ENCODE measurements at regions not wholly inside any gene's neighbourhood (a gene's known extent, or its start where the extent isn't known, plus 50 kb on each side); places are given as distances from the start of the nearest gene placed in this dataset.

DNA sequence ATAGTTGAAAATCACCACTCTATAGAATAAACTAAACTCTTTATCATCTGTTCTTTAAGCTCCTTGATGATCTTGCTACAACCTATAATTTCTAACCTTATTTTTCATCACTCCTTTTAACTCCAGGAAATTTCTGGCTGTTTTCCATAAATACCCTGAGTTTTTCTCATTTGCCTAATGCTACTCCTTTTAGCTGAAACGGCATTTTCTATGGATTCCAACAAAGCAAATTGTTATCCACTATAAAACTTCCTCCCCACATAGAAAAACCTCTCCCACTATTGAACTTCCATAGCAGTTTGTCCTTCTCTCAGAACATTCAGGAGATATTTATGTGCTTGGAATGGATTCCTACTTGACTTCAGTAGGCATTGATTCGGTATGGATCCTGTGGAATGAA, 122.8 kb downstream of the SLC41A2 start:
- TF ChIP-seq EZH2 (IDR thresholded peaks at IDR 0.05; ENCODE audit: borderline replicate concordance): no peak
- TF ChIP-seq CTCF (IDR thresholded peaks at IDR 0.05; ENCODE audit: poor library complexity): no peak
